Cerebellar cortex (tissue), 1 donor: ENCODE measurements at regions not wholly inside any gene's neighbourhood (a gene's known extent, or its start where the extent isn't known, plus 50 kb on each side); places are given as distances from the start of the nearest gene placed in this dataset.

Experiments
- DNase-seq: peaks from one replicate; pipeline ENCODE4 v3.0.0-alpha.2; 2015; ENCODE audit warnings: low spot score

- DNase-seq = no peak
Measured at GRCh38 chr11:41866525-41866924, 407.1 kb upstream of the LRRC4C start.

- DNase-seq = no peak
Measured at GRCh38 chr11:41868606-41869005, 409.2 kb upstream of the LRRC4C start.

- no peak for DNase-seq
Measured at GRCh38 chr11:41872426-41872825, 413.0 kb upstream of the LRRC4C start.

- no peak for DNase-seq
Measured at GRCh38 chr11:41872870-41873269, 413.4 kb upstream of the LRRC4C start.

- DNase-seq = no peak
Measured at GRCh38 chr11:41878095-41878494, 418.6 kb upstream of the LRRC4C start.

GRCh38 chr11:41879214-41879613 lies 419.8 kb upstream of the LRRC4C start:
- DNase-seq = no peak

GRCh38 chr11:41895081-41895480 lies 435.6 kb upstream of the LRRC4C start:
- DNase-seq = no peak

GRCh38 chr11:41897991-41898390 lies 438.5 kb upstream of the LRRC4C start:
- DNase-seq = no peak

- no peak for DNase-seq
Measured at GRCh38 chr11:41917900-41918299, 458.4 kb upstream of the LRRC4C start.

GRCh38 chr11:41920374-41920773 lies 460.9 kb upstream of the LRRC4C start:
- no peak for DNase-seq

- no peak for DNase-seq
Measured at GRCh38 chr11:41921746-41922390, 462.4 kb upstream of the LRRC4C start.

- DNase-seq = no peak
Measured at GRCh38 chr11:41926339-41926738, 466.9 kb upstream of the LRRC4C start.

GRCh38 chr11:41935241-41935640 lies 475.8 kb upstream of the LRRC4C start:
- DNase-seq = no peak

GRCh38 chr11:41935795-41936194 lies 476.3 kb upstream of the LRRC4C start:
- no peak for DNase-seq

GRCh38 chr11:41943656-41944055 lies 484.2 kb upstream of the LRRC4C start:
- DNase-seq = no peak

- no peak for DNase-seq
Measured at GRCh38 chr11:41947392-41947791, 487.9 kb upstream of the LRRC4C start.

- DNase-seq = no peak
Measured at GRCh38 chr11:41950470-41951143, 491.2 kb upstream of the LRRC4C start.

GRCh38 chr11:41954034-41954433 lies 494.6 kb upstream of the LRRC4C start:
- DNase-seq = no peak

- DNase-seq = no peak
Measured at GRCh38 chr11:41955066-41955465, 495.6 kb upstream of the LRRC4C start.

- no peak for DNase-seq
Measured at GRCh38 chr11:41955635-41956400, 496.4 kb upstream of the LRRC4C start.

- no peak for DNase-seq
Measured at GRCh38 chr11:41963406-41963805, 504.0 kb upstream of the LRRC4C start.

- DNase-seq = no peak
Measured at GRCh38 chr11:41970681-41971080, 511.2 kb upstream of the LRRC4C start.

- no peak for DNase-seq
Measured at GRCh38 chr11:41971592-41971991, 512.1 kb upstream of the LRRC4C start.
